GM23338 (cell line): ENCODE measurements at regions not wholly inside any gene's neighbourhood (a gene's known extent, or its start where the extent isn't known, plus 50 kb on each side); places are given as distances from the start of the nearest gene placed in this dataset.

Source experiments
- ATAC-seq: fragments of 200-7000 bp; cut with Tn5 transposase; 3 replicates; pipeline ENCODE4 v1.9.1; 2020
- DNase-seq: peaks from one replicate; pipeline ENCODE4 v3.0.0-alpha.2; 2015; ENCODE audit warnings: low spot score
- H2AFZ ChIP-seq: fragments of 200-600 bp; sonication (generic); 2 replicates; pipeline ENCODE4 v1.8.0; 2016; ENCODE audit warnings: antibody characterized with exemption, mild to moderate bottlenecking, moderate library complexity
- H3F3A ChIP-seq: fragments of 200-600 bp; sonication (generic); replicated peaks from 2 replicates; pipeline ENCODE4 v1.8.0; 2017; ENCODE audit warnings: antibody characterized with exemption, mixed run types, low read depth
- H3K27ac ChIP-seq: fragments of 200-600 bp; sonication (generic); 2 replicates; pipeline ENCODE4 v1.6.1; 2016; ENCODE audit warnings: low read depth
- H3K27me3 ChIP-seq: fragments of 200-600 bp; sonication (generic); 2 replicates; pipeline ENCODE4 v1.8.0; 2016; ENCODE audit warnings: mild to moderate bottlenecking, mixed run types, moderate library complexity; ENCODE audit not compliant: insufficient read depth
- H3K36me3 ChIP-seq: fragments of 200-600 bp; sonication (generic); 2 replicates; pipeline ENCODE4 v1.8.0; 2016; ENCODE audit warnings: mild to moderate bottlenecking; ENCODE audit not compliant: insufficient read depth
- H3K4me1 ChIP-seq: fragments of 200-600 bp; sonication (generic); 2 replicates; pipeline ENCODE4 v1.8.0; 2016; ENCODE audit warnings: mild to moderate bottlenecking, moderate library complexity; ENCODE audit not compliant: insufficient read depth
- H3K4me2 ChIP-seq: fragments of 200-600 bp; sonication (generic); 2 replicates; pipeline ENCODE4 v1.7.1; 2017; ENCODE audit warnings: mixed run types
- H3K4me3 ChIP-seq: fragments of 200-600 bp; sonication (generic); 2 replicates; pipeline ENCODE4 v1.6.1; 2016; ENCODE audit warnings: mixed run types
- H3K79me2 ChIP-seq: fragments of 200-600 bp; sonication (generic); replicated peaks from 2 replicates; pipeline ENCODE4 v1.8.0; 2017; ENCODE audit warnings: mild to moderate bottlenecking; ENCODE audit not compliant: insufficient read depth
- H3K9me2 ChIP-seq: fragments of 200-600 bp; sonication (generic); 2 replicates; pipeline ENCODE4 v1.8.0; 2017; ENCODE audit not compliant: insufficient read depth
- H4K20me1 ChIP-seq: fragments of 200-600 bp; sonication (generic); replicated peaks from 2 replicates; pipeline ENCODE4 v1.8.0; 2017; ENCODE audit warnings: mild to moderate bottlenecking; ENCODE audit not compliant: insufficient read depth
- H3K27ac Mint-ChIP-seq: 2 replicates; pipeline ENCODE4 v1.8.0; 2020; ENCODE audit warnings: inconsistent platforms, mild to moderate bottlenecking, moderate library complexity, mixed read lengths
- H3K27me3 Mint-ChIP-seq: 3 replicates; pipeline ENCODE4 v1.8.0; 2022; ENCODE audit warnings: low read depth, mild to moderate bottlenecking, moderate library complexity, mixed read lengths, inconsistent platforms; ENCODE audit not compliant: insufficient read depth, poor library complexity
- H3K36me3 Mint-ChIP-seq: 3 replicates; pipeline ENCODE4 v1.8.0; 2021; ENCODE audit warnings: low read depth, mild to moderate bottlenecking, inconsistent platforms, moderate library complexity, mixed read lengths
- H3K4me1 Mint-ChIP-seq: 3 replicates; pipeline ENCODE4 v1.8.0; 2020; ENCODE audit warnings: mild to moderate bottlenecking, inconsistent platforms, mixed read lengths
- H3K4me3 Mint-ChIP-seq: 3 replicates; pipeline ENCODE4 v1.8.0; 2021; ENCODE audit warnings: moderate library complexity, mild to moderate bottlenecking, inconsistent platforms, mixed read lengths
- H3K9me3 Mint-ChIP-seq: 3 replicates; pipeline ENCODE4 v1.8.0; 2020; ENCODE audit warnings: moderate library complexity, mild to moderate bottlenecking, inconsistent platforms, mixed read lengths
- CREB1 ChIP-seq: fragments of 250-450 bp; sonication (Bioruptor Pico); IDR thresholded peaks from 2 replicates; pipeline ENCODE4 v1.5.0; 2020; ENCODE audit warnings: low read depth, mild to moderate bottlenecking, moderate library complexity
- CTCF ChIP-seq, 2 experiments: fragments of 200-600 bp in 1 of 2; sonication (generic) in 1 of 2; conservative IDR thresholded peaks; 2 replicates each; pipeline versions ENCODE4 v1.5.1 to v1.6.1; 2016 to 2017; ENCODE audit warnings: antibody characterized with exemption in 2 of 2, low read depth in 2 of 2, mild to moderate bottlenecking in 2 of 2, moderate library complexity in 1 of 2
- ETS1 ChIP-seq: IDR thresholded peaks from 2 replicates; pipeline ENCODE4 v1.6.1; 2016; ENCODE audit warnings: antibody characterized with exemption
- EZH2 ChIP-seq: fragments of 200-600 bp; sonication (generic); IDR thresholded peaks from one replicate; pipeline ENCODE4 v1.8.0; 2017; ENCODE audit warnings: antibody characterized with exemption, mild to moderate bottlenecking, low read depth; ENCODE audit not compliant: unreplicated experiment
- EZH2phosphoT487 ChIP-seq: fragments of 200-600 bp; sonication (generic); IDR thresholded peaks from one replicate; pipeline ENCODE4 v1.8.1; 2018; ENCODE audit warnings: antibody characterized with exemption; ENCODE audit not compliant: unreplicated experiment
- JUNB ChIP-seq: IDR thresholded peaks from one replicate; pipeline ENCODE4 v1.6.1; 2016; ENCODE audit warnings: antibody characterized with exemption; ENCODE audit not compliant: unreplicated experiment
- NANOG ChIP-seq: IDR thresholded peaks from 2 replicates; pipeline ENCODE4 v1.6.1; 2016; ENCODE audit warnings: antibody characterized with exemption, borderline replicate concordance
- POLR2AphosphoS5 ChIP-seq: IDR thresholded peaks from 2 replicates; pipeline ENCODE4 v1.6.1; 2016; ENCODE audit warnings: antibody characterized with exemption, low read depth
- STAT1 ChIP-seq: IDR thresholded peaks from one replicate; pipeline ENCODE4 v1.6.1; 2016; ENCODE audit warnings: antibody characterized with exemption; ENCODE audit not compliant: unreplicated experiment
- ZNF114 ChIP-seq: fragments of 250-450 bp; sonication (Bioruptor Pico); IDR thresholded peaks from 2 replicates; pipeline ENCODE4 v1.5.0; 2020; ENCODE audit warnings: mild to moderate bottlenecking, moderate library complexity
- ZNF331 ChIP-seq: fragments of 250-450 bp; sonication (Bioruptor Pico); IDR thresholded peaks from 2 replicates; pipeline ENCODE4 v1.5.0; 2020; ENCODE audit warnings: low read depth, mild to moderate bottlenecking, moderate library complexity
- TF ChIP-seq, protein P1 (sequence below): IDR thresholded peaks from one replicate; pipeline ENCODE4 v1.6.1; 2018; ENCODE audit warnings: antibody characterized with exemption; ENCODE audit not compliant: unreplicated experiment
- TF ChIP-seq, protein P2 (sequence below): fragments of 250-450 bp; sonication (Bioruptor Pico); IDR thresholded peaks from 2 replicates; pipeline ENCODE4 v1.5.0; 2020; ENCODE audit warnings: mild to moderate bottlenecking, moderate library complexity

DNA sequence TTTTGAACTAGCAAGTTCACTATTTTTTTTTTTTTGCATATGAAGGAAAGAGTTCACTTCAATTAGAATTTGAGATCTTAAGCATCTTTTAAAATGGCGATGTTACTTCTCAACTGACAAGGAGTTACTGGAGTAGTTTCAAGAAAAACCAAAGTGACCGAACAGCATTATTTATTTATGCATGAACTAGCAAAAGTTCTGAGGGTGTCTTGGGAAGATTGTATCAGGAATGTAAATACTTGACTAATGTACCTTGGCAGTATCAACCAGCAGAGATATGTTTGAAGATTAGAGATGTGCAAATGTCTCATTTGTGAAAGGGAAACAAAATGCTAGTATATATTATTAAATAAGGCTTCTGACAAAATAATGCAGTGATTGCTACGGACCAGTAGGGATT is 203.9 kb downstream of the KBTBD8 start:
- Histone ChIP-seq H3K4me1 (no peaks in the 10 kb centered on the region), H3K27me3 (no peaks in the 10 kb centered on the region), H4K20me1 (no peaks in the 10 kb centered on the region), H3K4me3 (no peak overlapping the region), H3K27ac (no peak overlapping the region), H2AFZ (no peak overlapping the region), H3K9me2 (no peaks in the 10 kb centered on the region), H3K79me2 (no peaks in the 10 kb centered on the region), H3F3A (no peaks in the 10 kb centered on the region), H3K36me3 (no peaks in the 10 kb centered on the region), H3K4me2 (no peak overlapping the region)
- Mint-ChIP-seq H3K36me3 (no peaks in the 10 kb centered on the region), H3K4me3 (no peak overlapping the region), H3K27ac (no peak overlapping the region), H3K4me1 (no peaks in the 10 kb centered on the region; the same call in 2 of the 3 replicates), H3K27me3 (peaks cover 3% of the 10 kb centered on the region), H3K9me3 (no peaks in the 10 kb centered on the region)
- TF ChIP-seq CTCF (conservative IDR thresholded peaks at IDR 0.05; ENCODE audit: low read depth in 2 of 2), result no peak
- TF ChIP-seq JUNB, result no peak
- TF ChIP-seq EZH2, result no peak
- TF ChIP-seq, protein P1, sequence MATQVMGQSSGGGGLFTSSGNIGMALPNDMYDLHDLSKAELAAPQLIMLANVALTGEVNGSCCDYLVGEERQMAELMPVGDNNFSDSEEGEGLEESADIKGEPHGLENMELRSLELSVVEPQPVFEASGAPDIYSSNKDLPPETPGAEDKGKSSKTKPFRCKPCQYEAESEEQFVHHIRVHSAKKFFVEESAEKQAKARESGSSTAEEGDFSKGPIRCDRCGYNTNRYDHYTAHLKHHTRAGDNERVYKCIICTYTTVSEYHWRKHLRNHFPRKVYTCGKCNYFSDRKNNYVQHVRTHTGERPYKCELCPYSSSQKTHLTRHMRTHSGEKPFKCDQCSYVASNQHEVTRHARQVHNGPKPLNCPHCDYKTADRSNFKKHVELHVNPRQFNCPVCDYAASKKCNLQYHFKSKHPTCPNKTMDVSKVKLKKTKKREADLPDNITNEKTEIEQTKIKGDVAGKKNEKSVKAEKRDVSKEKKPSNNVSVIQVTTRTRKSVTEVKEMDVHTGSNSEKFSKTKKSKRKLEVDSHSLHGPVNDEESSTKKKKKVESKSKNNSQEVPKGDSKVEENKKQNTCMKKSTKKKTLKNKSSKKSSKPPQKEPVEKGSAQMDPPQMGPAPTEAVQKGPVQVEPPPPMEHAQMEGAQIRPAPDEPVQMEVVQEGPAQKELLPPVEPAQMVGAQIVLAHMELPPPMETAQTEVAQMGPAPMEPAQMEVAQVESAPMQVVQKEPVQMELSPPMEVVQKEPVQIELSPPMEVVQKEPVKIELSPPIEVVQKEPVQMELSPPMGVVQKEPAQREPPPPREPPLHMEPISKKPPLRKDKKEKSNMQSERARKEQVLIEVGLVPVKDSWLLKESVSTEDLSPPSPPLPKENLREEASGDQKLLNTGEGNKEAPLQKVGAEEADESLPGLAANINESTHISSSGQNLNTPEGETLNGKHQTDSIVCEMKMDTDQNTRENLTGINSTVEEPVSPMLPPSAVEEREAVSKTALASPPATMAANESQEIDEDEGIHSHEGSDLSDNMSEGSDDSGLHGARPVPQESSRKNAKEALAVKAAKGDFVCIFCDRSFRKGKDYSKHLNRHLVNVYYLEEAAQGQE, result no peak
- no peak for TF ChIP-seq CREB1 (CRISPR knock-in tag)
- no peak for TF ChIP-seq EZH2phosphoT487
- no peak for TF ChIP-seq ETS1
- no peak for TF ChIP-seq ZNF331
- TF ChIP-seq ZNF114 (CRISPR knock-in tag), result no peak
- no peak for TF ChIP-seq POLR2AphosphoS5
- TF ChIP-seq, protein P2, sequence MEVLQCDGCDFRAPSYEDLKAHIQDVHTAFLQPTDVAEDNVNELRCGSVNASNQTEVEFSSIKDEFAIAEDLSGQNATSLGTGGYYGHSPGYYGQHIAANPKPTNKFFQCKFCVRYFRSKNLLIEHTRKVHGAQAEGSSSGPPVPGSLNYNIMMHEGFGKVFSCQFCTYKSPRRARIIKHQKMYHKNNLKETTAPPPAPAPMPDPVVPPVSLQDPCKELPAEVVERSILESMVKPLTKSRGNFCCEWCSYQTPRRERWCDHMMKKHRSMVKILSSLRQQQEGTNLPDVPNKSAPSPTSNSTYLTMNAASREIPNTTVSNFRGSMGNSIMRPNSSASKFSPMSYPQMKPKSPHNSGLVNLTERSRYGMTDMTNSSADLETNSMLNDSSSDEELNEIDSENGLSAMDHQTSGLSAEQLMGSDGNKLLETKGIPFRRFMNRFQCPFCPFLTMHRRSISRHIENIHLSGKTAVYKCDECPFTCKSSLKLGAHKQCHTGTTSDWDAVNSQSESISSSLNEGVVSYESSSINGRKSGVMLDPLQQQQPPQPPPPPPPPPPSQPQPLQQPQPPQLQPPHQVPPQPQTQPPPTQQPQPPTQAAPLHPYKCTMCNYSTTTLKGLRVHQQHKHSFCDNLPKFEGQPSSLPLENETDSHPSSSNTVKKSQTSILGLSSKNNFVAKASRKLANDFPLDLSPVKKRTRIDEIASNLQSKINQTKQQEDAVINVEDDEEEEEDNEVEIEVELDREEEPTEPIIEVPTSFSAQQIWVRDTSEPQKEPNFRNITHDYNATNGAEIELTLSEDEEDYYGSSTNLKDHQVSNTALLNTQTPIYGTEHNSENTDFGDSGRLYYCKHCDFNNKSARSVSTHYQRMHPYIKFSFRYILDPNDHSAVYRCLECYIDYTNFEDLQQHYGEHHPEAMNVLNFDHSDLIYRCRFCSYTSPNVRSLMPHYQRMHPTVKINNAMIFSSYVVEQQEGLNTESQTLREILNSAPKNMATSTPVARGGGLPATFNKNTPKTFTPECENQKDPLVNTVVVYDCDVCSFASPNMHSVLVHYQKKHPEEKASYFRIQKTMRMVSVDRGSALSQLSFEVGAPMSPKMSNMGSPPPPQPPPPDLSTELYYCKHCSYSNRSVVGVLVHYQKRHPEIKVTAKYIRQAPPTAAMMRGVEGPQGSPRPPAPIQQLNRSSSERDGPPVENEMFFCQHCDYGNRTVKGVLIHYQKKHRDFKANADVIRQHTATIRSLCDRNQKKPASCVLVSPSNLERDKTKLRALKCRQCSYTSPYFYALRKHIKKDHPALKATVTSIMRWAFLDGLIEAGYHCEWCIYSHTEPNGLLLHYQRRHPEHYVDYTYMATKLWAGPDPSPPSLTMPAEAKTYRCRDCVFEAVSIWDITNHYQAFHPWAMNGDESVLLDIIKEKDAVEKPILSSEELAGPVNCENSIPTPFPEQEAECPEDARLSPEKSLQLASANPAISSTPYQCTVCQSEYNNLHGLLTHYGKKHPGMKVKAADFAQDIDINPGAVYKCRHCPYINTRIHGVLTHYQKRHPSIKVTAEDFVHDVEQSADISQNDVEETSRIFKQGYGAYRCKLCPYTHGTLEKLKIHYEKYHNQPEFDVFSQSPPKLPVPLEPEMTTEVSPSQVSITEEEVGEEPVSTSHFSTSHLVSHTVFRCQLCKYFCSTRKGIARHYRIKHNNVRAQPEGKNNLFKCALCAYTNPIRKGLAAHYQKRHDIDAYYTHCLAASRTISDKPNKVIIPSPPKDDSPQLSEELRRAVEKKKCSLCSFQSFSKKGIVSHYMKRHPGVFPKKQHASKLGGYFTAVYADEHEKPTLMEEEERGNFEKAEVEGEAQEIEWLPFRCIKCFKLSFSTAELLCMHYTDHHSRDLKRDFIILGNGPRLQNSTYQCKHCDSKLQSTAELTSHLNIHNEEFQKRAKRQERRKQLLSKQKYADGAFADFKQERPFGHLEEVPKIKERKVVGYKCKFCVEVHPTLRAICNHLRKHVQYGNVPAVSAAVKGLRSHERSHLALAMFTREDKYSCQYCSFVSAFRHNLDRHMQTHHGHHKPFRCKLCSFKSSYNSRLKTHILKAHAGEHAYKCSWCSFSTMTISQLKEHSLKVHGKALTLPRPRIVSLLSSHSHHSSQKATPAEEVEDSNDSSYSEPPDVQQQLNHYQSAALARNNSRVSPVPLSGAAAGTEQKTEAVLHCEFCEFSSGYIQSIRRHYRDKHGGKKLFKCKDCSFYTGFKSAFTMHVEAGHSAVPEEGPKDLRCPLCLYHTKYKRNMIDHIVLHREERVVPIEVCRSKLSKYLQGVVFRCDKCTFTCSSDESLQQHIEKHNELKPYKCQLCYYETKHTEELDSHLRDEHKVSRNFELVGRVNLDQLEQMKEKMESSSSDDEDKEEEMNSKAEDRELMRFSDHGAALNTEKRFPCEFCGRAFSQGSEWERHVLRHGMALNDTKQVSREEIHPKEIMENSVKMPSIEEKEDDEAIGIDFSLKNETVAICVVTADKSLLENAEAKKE (CRISPR knock-in tag), result no peak
- TF ChIP-seq NANOG, result no peak
- no peak for TF ChIP-seq STAT1
- no peak for ATAC-seq
- no peak for DNase-seq
